ENCODE measurements at regions not wholly inside any gene's neighbourhood (a gene's known extent, or its start where the extent isn't known, plus 50 kb on each side); places are given as distances from the start of the nearest gene placed in this dataset.

DNA sequence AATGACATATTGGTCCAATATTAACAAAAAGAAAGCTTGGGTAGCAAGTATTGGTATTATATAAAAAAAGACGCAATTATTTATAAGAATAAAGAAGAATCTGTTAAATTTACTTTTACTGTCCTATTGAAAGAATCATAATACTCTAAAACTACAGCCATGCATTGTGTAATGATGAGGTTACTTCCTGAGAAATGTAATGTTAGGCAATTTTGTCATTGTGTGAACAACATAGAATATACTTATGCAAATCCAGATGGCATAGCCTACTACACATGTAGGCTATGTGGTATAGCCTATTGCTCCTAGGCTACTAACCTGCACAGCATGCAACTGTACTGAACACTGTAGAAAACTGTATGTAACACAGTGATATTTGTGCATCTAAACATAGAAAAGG lies 121.2 kb upstream of the PTGFR start:
- Histone ChIP-seq H2AFZ (ENCODE audit: low read depth, low read length) (no peak overlapping the region), H3K4me3 (no peak overlapping the region), H3K27ac (ENCODE audit: extremely low read depth, low read depth, low read length) (no peak overlapping the region), H3K4me1 (replicated peaks in 1 of 2; ENCODE audit: control insufficient read depth in 2 of 2, insufficient read depth in 2 of 2, low read length in 2 of 2) (no peaks in the 10 kb centered on the region), H3K9me3 (replicated peaks; ENCODE audit: control insufficient read depth, insufficient read depth, low read depth, low read length) (no peaks in the 10 kb centered on the region), H3K27me3 (ENCODE audit: control insufficient read depth in 2 of 2, insufficient read depth in 2 of 2, low read length in 2 of 2) (no peaks in the 10 kb centered on the region), H3K9ac (ENCODE audit: insufficient read depth in 1 of 2, low read depth in 2 of 2, low read length in 2 of 2) (no peak overlapping the region), H3K36me3 (ENCODE audit: control insufficient read depth, insufficient read depth, low read length) (no peaks in the 10 kb centered on the region), H3K79me2 (ENCODE audit: control insufficient read depth, insufficient read depth, low read length) (no peaks in the 10 kb centered on the region), H3K4me2 (ENCODE audit: insufficient read depth, low read length) (no peak overlapping the region), H3K9me1 (ENCODE audit: control insufficient read depth, insufficient read depth, low read length) (no peaks in the 10 kb centered on the region), H4K20me1 (replicated peaks; ENCODE audit: control insufficient read depth, insufficient read depth, low read length) (no peaks in the 10 kb centered on the region)
- BruUV-seq (replicated peaks): no TSS peak
- DNase-seq (ENCODE audit: extremely low read depth in 1 of 4, low spot score in 3 of 4) (no peak), ATAC-seq (no peak), FAIRE-seq (no peak)
- intact Hi-C loops (cut with micrococcal nuclease) (no loop called here), in situ Hi-C loops (cut with MboI) (no loop called here)
- CTCF ChIA-PET (ENCODE audit: low intra/inter-chr PET ratio): no interaction called here
- TF ChIP-seq ZNF655 (CRISPR knock-in tag; IDR thresholded peaks at IDR 0.05) (no peak), ZNF639 (CRISPR knock-in tag; conservative IDR thresholded peaks at IDR 0.05 in 1 of 2, IDR thresholded peaks at IDR 0.05 in 1 of 2) (no peak), SMARCA5 (IDR thresholded peaks at IDR 0.05) (no peak), CEBPZ (IDR thresholded peaks at IDR 0.05; ENCODE audit: borderline replicate concordance, low read depth, low read length) (no peak), ZNF668 (CRISPR knock-in tag; IDR thresholded peaks at IDR 0.05) (no peak), ZNF561 (CRISPR knock-in tag; conservative IDR thresholded peaks at IDR 0.05) (no peak)
- TF ChIP-seq, protein P1, sequence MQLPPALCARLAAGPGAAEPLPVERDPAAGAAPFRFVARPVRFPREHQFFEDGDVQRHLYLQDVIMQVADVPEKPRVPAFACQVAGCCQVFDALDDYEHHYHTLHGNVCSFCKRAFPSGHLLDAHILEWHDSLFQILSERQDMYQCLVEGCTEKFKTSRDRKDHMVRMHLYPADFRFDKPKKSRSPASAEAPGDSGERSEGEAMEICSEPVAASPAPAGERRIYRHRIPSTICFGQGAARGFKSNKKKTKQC (CRISPR knock-in tag; IDR thresholded peaks at IDR 0.05): no peak
- POLR2A ChIA-PET: no interaction called here
- WGBS (ENCODE audit: insufficient coverage, low coverage, missing lambda C conversion rate): 0% methylated on average over 1 of the region's 1 CpG

All from K562 (cell line).